CD4-positive, CD25-positive, alpha-beta regulatory T cell (primary cell): ENCODE measurements at regions not wholly inside any gene's neighbourhood (a gene's known extent, or its start where the extent isn't known, plus 50 kb on each side); places are given as distances from the start of the nearest gene placed in this dataset.

ENCODE experiments used
- ATAC-seq, 2 donors: fragments of 150-1000 bp; cut with Tn5 transposase; one replicate each; pipeline ENCODE4 v1.10.0; 2021; ENCODE audit warnings: low read depth in 2 of 2, moderate number of reproducible peaks in 2 of 2, moderate library complexity in 1 of 2
- DNase-seq, 3 donors: peaks; one replicate each; pipeline versions ENCODE4 v3.0.0 to v3.0.0-alpha.2; 2012 to 2022; ENCODE audit warnings: mixed read lengths in 1 of 3
- H3K27ac ChIP-seq: one replicate; pipeline ENCODE4 v1.7.0; 2013; ENCODE audit warnings: mild to moderate bottlenecking, low read length; ENCODE audit not compliant: insufficient read depth, poor library complexity, severe bottlenecking
- H3K27me3 ChIP-seq: one replicate; pipeline ENCODE4 v1.7.0; 2013; ENCODE audit warnings: low read length; ENCODE audit not compliant: control insufficient read depth, insufficient read depth
- H3K36me3 ChIP-seq: one replicate; pipeline ENCODE4 v1.7.0; 2013; ENCODE audit warnings: mild to moderate bottlenecking, low read length, moderate library complexity; ENCODE audit not compliant: control insufficient read depth, insufficient read depth
- H3K4me1 ChIP-seq: 2 replicates; pipeline ENCODE4 v1.7.0; 2013; ENCODE audit warnings: mild to moderate bottlenecking, low read length; ENCODE audit not compliant: insufficient read depth, control insufficient read depth, poor library complexity, severe bottlenecking
- H3K4me3 ChIP-seq: one replicate; pipeline ENCODE4 v1.7.0; 2013; ENCODE audit warnings: low read depth, mild to moderate bottlenecking, low read length, moderate library complexity
- H3K9me3 ChIP-seq, 2 experiments: 1 replicate in 1 of 2; 2 replicates in 1 of 2; pipeline ENCODE4 v1.7.0; 2013; ENCODE audit warnings: low read length in 2 of 2, mild to moderate bottlenecking in 1 of 2, moderate library complexity in 1 of 2; ENCODE audit not compliant: control insufficient read depth in 2 of 2
- H3K27ac Mint-ChIP-seq, 3 donors: one replicate each; pipeline ENCODE4 v1.8.0; 2020 to 2022; ENCODE audit warnings: mild to moderate bottlenecking in 3 of 3, mixed read lengths in 3 of 3, moderate library complexity in 2 of 3
- H3K27me3 Mint-ChIP-seq: one replicate; pipeline ENCODE4 v1.8.0; 2022; ENCODE audit warnings: mild to moderate bottlenecking, mixed read lengths
- H3K36me3 Mint-ChIP-seq: one replicate; pipeline ENCODE4 v1.8.0; 2020; ENCODE audit warnings: mixed read lengths
- H3K4me1 Mint-ChIP-seq, 4 donors: one replicate each; pipeline ENCODE4 v1.8.0; 2020 to 2022; ENCODE audit warnings: mixed read lengths in 4 of 4, mild to moderate bottlenecking in 1 of 4
- H3K4me3 Mint-ChIP-seq, 4 donors: one replicate each; pipeline ENCODE4 v1.8.0; 2020 to 2022; ENCODE audit warnings: mild to moderate bottlenecking in 4 of 4, mixed read lengths in 4 of 4, moderate library complexity in 3 of 4
- H3K9me3 Mint-ChIP-seq, 7 donors: one replicate each; pipeline ENCODE4 v1.8.0; 2020 to 2022; ENCODE audit warnings: mixed read lengths in 7 of 7, mild to moderate bottlenecking in 3 of 7, moderate library complexity in 2 of 7

DNA sequence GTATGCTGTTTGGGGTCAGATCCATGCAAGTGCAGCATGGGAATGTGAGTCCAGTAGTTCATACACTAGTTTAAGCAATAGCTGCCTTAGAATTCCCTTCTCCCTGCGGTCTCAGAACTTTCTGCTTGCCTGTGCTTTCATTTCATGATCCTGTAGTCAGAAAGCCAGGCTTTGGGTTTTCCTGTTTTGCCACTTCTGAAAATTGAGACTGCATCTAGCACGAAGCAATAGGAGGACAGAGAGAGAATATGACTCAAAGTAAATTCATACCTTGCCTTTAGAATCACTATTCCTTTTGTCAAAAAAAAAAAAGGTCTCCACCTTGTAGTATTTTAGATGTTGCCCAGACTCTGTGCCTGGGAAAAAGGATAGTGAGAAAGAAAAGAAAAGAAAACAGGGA, 161.2 kb upstream of the SNX7 start:
- no peak for ATAC-seq
- Histone ChIP-seq H3K9me3 (no peaks in the 10 kb centered on the region), H3K4me3 (no peak overlapping the region), H3K27ac (no peak overlapping the region), H3K36me3 (no peaks in the 10 kb centered on the region), H3K4me1 (no peaks in the 10 kb centered on the region), H3K27me3 (no peaks in the 10 kb centered on the region)
- Mint-ChIP-seq H3K4me1 (no peaks in the 10 kb centered on the region), H3K27me3 (no peaks in the 10 kb centered on the region), H3K9me3 (peaks cover 0 to 5% (median 2%) of the 10 kb centered on the region in 7 donors), H3K27ac (no peak overlapping the region), H3K36me3 (no peaks in the 10 kb centered on the region), H3K4me3 (no peak overlapping the region)
- no peak for DNase-seq

DNA sequence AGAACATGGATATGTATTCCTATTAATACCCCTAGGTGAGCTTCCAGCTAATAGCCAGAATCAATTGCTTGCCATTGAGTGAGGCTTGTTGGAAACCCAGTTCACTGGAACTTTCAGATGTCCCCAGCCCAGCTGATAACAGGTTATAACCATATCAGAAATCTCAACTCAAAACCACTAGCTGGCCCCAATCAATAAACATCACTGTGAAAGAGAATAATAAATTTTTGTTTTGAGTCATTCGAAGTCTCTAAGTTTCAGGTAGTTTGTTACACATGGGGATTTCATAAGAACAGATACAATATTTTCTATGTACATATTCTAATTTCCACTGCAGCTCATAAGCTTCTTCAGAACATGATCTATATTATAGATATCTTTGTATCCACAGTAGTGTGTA, 162.9 kb upstream of the SNX7 start:
- Histone ChIP-seq H3K4me3 (no peak overlapping the region), H3K27me3 (no peaks in the 10 kb centered on the region), H3K9me3 (no peaks in the 10 kb centered on the region), H3K27ac (no peak overlapping the region), H3K4me1 (no peaks in the 10 kb centered on the region), H3K36me3 (no peaks in the 10 kb centered on the region)
- Mint-ChIP-seq H3K4me3 (no peak overlapping the region), H3K36me3 (no peaks in the 10 kb centered on the region), H3K27ac (no peak overlapping the region), H3K9me3 (peaks cover 0 to 4% (median 2%) of the 10 kb centered on the region in 7 donors), H3K4me1 (no peaks in the 10 kb centered on the region), H3K27me3 (no peaks in the 10 kb centered on the region)
- no peak for DNase-seq
- ATAC-seq = no peak

DNA sequence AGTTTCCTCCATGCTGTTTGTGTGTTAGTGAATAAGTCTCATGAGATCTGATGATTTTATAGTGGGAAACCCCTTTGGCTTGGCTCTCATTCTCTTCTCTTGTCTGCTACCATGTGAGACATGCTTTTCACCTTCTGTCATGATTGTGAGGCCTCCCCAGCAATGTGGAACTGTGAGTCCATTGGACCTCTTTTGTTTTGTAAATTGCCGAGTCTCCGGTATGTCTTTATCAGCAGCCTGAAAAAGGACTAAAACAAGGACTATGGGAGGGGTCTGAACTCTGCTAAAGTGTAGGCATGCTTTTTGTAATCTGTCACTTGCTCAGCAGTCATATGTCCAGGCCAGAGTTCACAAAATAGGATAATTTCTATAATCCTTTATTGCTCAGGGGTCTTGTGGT, 164.0 kb upstream of the SNX7 start:
- Histone ChIP-seq H3K9me3 (no peaks in the 10 kb centered on the region), H3K4me1 (no peaks in the 10 kb centered on the region), H3K27ac (no peak overlapping the region), H3K27me3 (no peaks in the 10 kb centered on the region), H3K36me3 (no peaks in the 10 kb centered on the region), H3K4me3 (no peak overlapping the region)
- DNase-seq (no peak), ATAC-seq (no peak)
- Mint-ChIP-seq H3K27me3 (no peaks in the 10 kb centered on the region), H3K4me3 (no peak overlapping the region), H3K36me3 (no peaks in the 10 kb centered on the region), H3K4me1 (no peaks in the 10 kb centered on the region), H3K9me3 (peaks cover 0 to 4% (median 2%) of the 10 kb centered on the region in 7 donors), H3K27ac (no peak overlapping the region)

DNA sequence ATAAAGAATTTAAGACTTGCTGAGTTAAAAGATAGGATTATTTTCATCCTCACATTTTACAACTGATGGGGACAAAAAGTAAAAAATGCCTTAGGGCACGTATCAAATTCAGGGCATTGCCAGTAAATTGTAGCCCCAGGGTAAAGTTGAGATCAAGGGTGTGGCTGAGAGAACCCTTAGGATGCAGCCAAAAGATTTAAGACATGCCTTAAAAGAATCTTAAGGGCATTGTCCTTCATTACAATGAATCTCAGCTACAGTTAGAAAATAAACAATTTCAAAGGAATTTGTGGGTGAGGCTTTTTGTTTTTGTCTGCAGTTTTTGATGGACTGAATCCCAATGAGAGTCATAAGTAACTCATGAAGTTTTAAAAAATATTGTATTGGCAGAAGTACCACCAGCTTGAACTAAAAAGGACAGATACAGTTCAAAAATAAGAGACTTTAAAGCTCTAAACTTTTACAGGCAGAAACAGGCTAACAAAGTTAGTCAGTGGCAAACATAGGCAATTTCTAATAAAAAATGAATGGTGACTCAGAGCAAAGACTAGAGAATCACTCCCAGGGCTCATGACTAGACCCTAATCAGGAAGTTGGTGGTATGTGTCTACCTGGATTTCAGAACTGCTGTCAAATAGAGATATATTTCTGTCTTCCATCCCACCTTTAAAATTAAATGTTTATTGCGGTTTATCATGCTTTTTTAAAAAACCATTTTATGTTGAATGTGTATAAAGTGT, 165.1 kb upstream of the SNX7 start:
- H3K27ac ChIP-seq = no peak overlapping the region
- no peaks in the 10 kb centered on the region for H3K27me3 ChIP-seq
- no peaks in the 10 kb centered on the region for H3K27me3 Mint-ChIP-seq
- H3K36me3 ChIP-seq = no peaks in the 10 kb centered on the region
- no peaks in the 10 kb centered on the region for H3K4me1 Mint-ChIP-seq
- peaks cover 0 to 4% (median 1%) of the 10 kb centered on the region in 7 donors for H3K9me3 Mint-ChIP-seq
- H3K4me3 ChIP-seq = no peak overlapping the region
- H3K4me3 Mint-ChIP-seq = peak overlapping the region in 1 of 4 donors; percentile 32
- DNase-seq = no peak
- H3K27ac Mint-ChIP-seq = no peak overlapping the region
- ATAC-seq = no peak
- no peaks in the 10 kb centered on the region for H3K36me3 Mint-ChIP-seq
- no peaks in the 10 kb centered on the region for H3K9me3 ChIP-seq
- H3K4me1 ChIP-seq = no peaks in the 10 kb centered on the region

DNA sequence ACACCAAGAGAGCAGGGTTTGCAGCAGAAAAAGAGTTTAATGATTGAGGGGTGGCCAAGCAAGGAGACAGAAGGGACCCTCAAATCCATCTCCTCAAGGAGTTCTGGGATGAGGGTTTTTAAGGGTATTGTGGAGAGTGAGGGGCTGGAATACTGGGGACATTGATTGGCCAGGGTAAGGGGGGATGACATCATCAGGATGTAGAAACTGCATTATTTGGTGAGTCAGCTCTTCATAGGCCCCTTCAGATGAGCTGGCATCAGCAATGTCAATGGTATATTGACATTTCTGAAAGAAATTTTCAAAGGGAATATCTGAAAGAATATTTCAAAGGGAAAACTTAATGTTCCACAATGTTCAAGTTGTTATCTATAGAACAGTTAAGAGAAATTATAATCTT, 168.1 kb upstream of the SNX7 start:
- no peak for ATAC-seq
- H3K4me1 Mint-ChIP-seq = no peaks in the 10 kb centered on the region
- Histone ChIP-seq H3K27me3 (no peaks in the 10 kb centered on the region), H3K9me3 (no peaks in the 10 kb centered on the region), H3K27ac (no peak overlapping the region), H3K4me3 (no peak overlapping the region), H3K36me3 (no peaks in the 10 kb centered on the region), H3K4me1 (no peaks in the 10 kb centered on the region)
- no peak for DNase-seq
- no peak overlapping the region for H3K4me3 Mint-ChIP-seq
- H3K27me3 Mint-ChIP-seq = no peaks in the 10 kb centered on the region
- H3K36me3 Mint-ChIP-seq = no peaks in the 10 kb centered on the region
- peaks cover 0 to 4% (median 2%) of the 10 kb centered on the region in 7 donors for H3K9me3 Mint-ChIP-seq
- no peak overlapping the region for H3K27ac Mint-ChIP-seq

DNA sequence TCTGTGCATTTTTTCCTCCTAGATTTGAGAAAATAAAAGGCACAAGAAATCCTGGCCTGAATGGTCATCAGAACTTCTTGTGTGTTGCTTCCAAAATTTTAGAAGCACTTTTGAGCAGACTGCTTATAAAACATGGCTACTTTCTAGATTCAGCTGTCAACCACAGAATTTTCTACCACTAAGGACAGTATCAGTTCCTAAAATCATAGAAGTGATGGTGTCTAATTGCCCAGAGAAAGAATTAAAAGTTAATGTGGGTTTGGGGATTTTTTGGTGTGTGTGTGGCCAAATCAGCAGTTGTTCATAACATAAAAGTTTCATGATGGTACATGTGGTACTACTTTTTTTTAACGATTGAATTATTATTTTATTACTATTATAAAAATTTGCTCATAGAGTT, 171.4 kb upstream of the SNX7 start:
- Mint-ChIP-seq H3K9me3 (peaks cover 0 to 4% (median 0%) of the 10 kb centered on the region in 7 donors), H3K27me3 (no peaks in the 10 kb centered on the region)

DNA sequence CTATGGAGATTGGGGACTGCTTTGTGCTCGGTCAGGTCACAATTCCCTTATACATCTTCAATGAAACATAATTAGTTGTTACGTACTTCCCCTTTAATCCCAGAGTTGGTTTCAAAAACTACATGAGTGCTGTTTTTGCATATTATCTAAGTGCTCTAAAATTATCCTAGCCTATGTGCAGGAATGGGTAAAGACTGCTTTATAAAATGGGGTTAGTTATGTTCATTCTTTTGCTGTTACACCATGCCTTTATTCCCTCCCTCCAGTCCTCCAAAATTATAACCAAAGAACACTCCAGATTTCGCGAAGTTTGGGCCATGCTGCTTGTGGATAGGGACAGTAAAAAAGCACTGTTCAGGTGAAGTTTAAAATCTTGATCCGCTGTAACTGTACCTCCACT, 173.9 kb upstream of the SNX7 start:
- DNase-seq (no peak), ATAC-seq (no peak)
- no peaks in the 10 kb centered on the region for H3K36me3 ChIP-seq
- no peak overlapping the region for H3K4me3 ChIP-seq
- Mint-ChIP-seq H3K4me1 (no peaks in the 10 kb centered on the region), H3K4me3 (no peak overlapping the region), H3K27ac (no peak overlapping the region), H3K27me3 (no peaks in the 10 kb centered on the region), H3K9me3 (peaks cover 0 to 4% (median 0%) of the 10 kb centered on the region in 7 donors), H3K36me3 (no peaks in the 10 kb centered on the region)
- H3K27ac ChIP-seq = no peak overlapping the region
- no peaks in the 10 kb centered on the region for H3K9me3 ChIP-seq
- no peaks in the 10 kb centered on the region for H3K27me3 ChIP-seq
- no peaks in the 10 kb centered on the region for H3K4me1 ChIP-seq

More for the DNA sequence above, 171.4 kb upstream of the SNX7 start:
- Histone ChIP-seq H3K27ac (no peak overlapping the region), H3K27me3 (no peaks in the 10 kb centered on the region), H3K36me3 (no peaks in the 10 kb centered on the region), H3K9me3 (no peaks in the 10 kb centered on the region), H3K4me1 (no peaks in the 10 kb centered on the region), H3K4me3 (no peak overlapping the region)
- Mint-ChIP-seq H3K4me3 (no peak overlapping the region), H3K27ac (no peak overlapping the region), H3K36me3 (no peaks in the 10 kb centered on the region), H3K4me1 (no peaks in the 10 kb centered on the region)
- DNase-seq (no peak), ATAC-seq (no peak)

DNA sequence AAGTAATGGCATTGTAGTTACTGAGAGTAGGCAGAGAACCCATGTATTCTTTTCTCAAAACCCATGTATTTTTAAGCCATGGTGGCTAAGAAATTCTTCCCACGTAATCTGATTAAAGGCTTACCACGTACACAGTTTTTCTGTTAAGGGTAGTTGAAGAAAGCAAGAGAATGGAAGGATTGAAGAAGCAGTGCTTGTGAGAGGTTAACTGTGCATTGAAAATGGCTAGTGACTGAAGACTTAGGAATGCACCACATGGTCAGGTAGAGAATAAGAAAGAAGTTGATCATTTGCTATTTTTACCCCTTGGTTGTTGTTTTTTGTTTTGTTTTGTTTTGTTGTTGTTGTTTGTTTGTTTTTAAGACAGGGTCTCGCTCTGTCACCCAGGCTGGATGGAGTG, 178.9 kb upstream of the SNX7 start:
- Mint-ChIP-seq H3K27ac (no peak overlapping the region), H3K36me3 (no peaks in the 10 kb centered on the region), H3K4me1 (no peaks in the 10 kb centered on the region), H3K4me3 (no peak overlapping the region), H3K27me3 (no peaks in the 10 kb centered on the region), H3K9me3 (peaks cover 0 to 3% (median 0%) of the 10 kb centered on the region in 7 donors)
- Histone ChIP-seq H3K4me1 (no peaks in the 10 kb centered on the region), H3K4me3 (no peak overlapping the region), H3K36me3 (no peaks in the 10 kb centered on the region), H3K27me3 (no peaks in the 10 kb centered on the region), H3K27ac (no peak overlapping the region), H3K9me3 (no peaks in the 10 kb centered on the region)
- ATAC-seq = no peak
- DNase-seq = no peak
